PC-3 (cell line): ENCODE measurements at regions not wholly inside any gene's neighbourhood (a gene's known extent, or its start where the extent isn't known, plus 50 kb on each side); places are given as distances from the start of the nearest gene placed in this dataset.

Experiments
- CTCF ChIP-seq: fragments of 300-600 bp; sonication (generic); conservative IDR thresholded peaks from 2 replicates; pipeline ENCODE4 v1.5.1; 2017; ENCODE audit warnings: antibody characterized with exemption, low read depth, mild to moderate bottlenecking, low read length
- EZH2phosphoT487 ChIP-seq: fragments of 300-600 bp; sonication (generic); IDR thresholded peaks from 2 replicates; pipeline ENCODE4 v1.6.1; 2018; ENCODE audit warnings: mild to moderate bottlenecking, antibody characterized with exemption, low read length, borderline replicate concordance

GRCh38 chr13:33349288-33349985 lies 63.9 kb upstream of the STARD13 start:
- no peak for TF ChIP-seq EZH2phosphoT487
- peak; percentile 15; the same call in 1 of the 2 replicates for TF ChIP-seq CTCF
